ENCODE measurements at regions not wholly inside any gene's neighbourhood (a gene's known extent, or its start where the extent isn't known, plus 50 kb on each side); places are given as distances from the start of the nearest gene placed in this dataset.

DNA sequence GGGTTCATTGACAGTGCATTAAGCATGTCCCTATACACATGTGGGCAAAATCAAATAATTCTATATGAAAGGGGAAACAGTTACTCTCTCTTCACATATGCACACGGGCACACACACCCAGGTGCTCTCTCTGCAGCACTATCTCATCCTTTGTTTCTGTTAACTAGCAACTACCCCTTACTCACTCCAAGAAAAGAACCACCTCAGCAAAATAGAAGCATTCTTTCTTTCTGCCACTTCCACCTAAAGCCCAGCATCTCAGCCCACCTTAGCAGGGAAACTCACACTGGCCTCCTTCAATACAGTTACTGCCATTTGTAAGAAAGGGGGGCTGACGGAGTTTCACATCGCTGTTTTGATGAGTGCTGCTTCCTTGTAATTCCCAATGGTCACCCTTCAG, 216.3 kb upstream of the ID2 start:
- no peak for TF ChIP-seq POLR2AphosphoS5 (IDR thresholded peaks at IDR 0.05; ENCODE audit: low read depth, low read length)
- TF ChIP-seq TAF1 (IDR thresholded peaks at IDR 0.05; ENCODE audit: borderline replicate concordance, insufficient read depth, low read length), result no peak
- no peak for TF ChIP-seq FOXP2 (optimal IDR thresholded peaks at IDR 0.05; ENCODE audit: borderline replicate concordance, extremely low read depth, extremely low read length, insufficient read depth)
- no peak for TF ChIP-seq SIN3A (IDR thresholded peaks at IDR 0.05; ENCODE audit: borderline replicate concordance, insufficient read depth, low read length)
- TF ChIP-seq REST (IDR thresholded peaks at IDR 0.05; ENCODE audit: insufficient read depth in 1 of 2, low read depth in 2 of 2, low read length in 2 of 2), result no peak

DNA sequence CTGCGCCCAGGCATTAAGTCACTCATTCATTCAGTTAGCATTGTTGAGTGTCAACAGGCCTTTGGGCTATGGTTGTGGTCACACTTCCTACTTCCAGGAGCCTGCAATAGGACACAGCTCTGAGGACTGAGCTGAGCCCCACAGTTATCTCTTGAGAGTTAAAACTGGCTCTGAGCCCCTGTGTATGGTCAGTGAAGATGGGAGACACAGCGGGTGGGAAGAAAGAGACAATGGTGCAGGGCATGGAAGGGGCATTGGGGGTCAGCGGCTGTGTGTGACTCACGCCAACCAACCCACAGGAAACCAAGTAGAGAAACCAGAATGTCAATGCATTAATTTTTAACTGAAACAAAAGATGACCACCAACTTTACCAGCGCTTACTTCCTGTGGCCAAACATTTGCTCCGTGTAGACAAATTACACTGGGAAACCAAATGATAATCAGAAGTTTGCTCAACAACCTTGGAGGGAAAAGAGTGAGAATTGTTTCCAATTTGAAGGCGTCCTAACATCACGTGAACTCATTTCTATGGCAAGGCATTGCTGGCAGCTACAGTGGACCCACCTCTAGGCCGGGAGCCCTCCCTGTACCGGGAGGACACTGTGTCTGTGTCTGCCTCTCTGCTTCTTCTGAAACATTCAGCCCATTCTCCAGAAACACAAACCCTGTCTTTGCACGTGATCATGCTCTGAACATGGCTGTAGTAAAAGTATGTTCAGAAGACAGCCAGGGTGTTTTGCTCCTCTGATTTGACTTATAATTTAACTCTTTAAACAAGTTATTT, 212.0 kb upstream of the ID2 start:
- no peak for TF ChIP-seq REST (IDR thresholded peaks at IDR 0.05; ENCODE audit: insufficient read depth in 1 of 2, low read depth in 2 of 2, low read length in 2 of 2)
- TF ChIP-seq TAF1 (IDR thresholded peaks at IDR 0.05; ENCODE audit: borderline replicate concordance, insufficient read depth, low read length), result no peak
- TF ChIP-seq SIN3A (IDR thresholded peaks at IDR 0.05; ENCODE audit: borderline replicate concordance, insufficient read depth, low read length), result no peak

DNA sequence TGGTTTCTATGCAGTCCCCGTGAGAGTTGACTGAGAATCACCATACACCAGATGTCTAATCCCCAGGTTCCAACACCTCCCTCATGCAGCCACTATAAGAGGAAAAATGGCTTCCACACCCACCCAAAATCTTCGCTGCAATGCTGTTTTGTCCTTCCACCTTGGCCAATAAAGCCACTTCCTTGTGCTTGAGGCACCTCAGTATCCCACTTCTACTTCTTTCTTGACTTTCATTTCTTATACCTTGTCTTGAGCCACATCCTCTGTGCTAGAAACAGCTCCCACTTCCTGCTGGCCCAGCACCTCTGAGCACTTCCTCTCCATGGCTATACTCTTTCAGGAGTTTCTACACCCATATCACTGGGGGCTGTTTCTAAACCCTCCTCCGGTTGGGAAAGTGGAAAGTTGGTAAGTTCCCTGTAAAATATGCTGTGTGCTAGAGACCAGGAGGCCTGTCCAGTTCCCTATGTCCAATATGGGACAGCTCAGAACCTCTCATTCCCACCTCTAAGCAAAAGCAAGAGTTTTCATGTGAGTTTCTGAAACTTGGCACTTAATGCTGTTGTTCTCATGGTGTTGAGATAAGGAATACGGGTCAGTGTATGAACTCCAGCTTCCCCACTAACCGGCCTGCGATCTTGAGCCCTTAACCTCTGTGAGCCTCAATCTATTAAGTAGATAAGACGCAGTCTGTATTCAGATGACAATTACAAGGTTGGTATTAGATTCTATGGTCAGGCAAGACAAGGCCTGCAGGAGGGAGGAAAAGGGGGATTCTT, 209.1 kb upstream of the ID2 start:
- TF ChIP-seq TAF1 (IDR thresholded peaks at IDR 0.05; ENCODE audit: borderline replicate concordance, insufficient read depth, low read length), result no peak
- no peak for TF ChIP-seq FOXP2 (optimal IDR thresholded peaks at IDR 0.05; ENCODE audit: borderline replicate concordance, extremely low read depth, extremely low read length, insufficient read depth)
- TF ChIP-seq POLR2AphosphoS5 (IDR thresholded peaks at IDR 0.05; ENCODE audit: low read depth, low read length), result no peak
- no peak for TF ChIP-seq SIN3A (IDR thresholded peaks at IDR 0.05; ENCODE audit: borderline replicate concordance, insufficient read depth, low read length)
- no peak for TF ChIP-seq REST (IDR thresholded peaks at IDR 0.05; ENCODE audit: insufficient read depth in 1 of 2, low read depth in 2 of 2, low read length in 2 of 2)

DNA sequence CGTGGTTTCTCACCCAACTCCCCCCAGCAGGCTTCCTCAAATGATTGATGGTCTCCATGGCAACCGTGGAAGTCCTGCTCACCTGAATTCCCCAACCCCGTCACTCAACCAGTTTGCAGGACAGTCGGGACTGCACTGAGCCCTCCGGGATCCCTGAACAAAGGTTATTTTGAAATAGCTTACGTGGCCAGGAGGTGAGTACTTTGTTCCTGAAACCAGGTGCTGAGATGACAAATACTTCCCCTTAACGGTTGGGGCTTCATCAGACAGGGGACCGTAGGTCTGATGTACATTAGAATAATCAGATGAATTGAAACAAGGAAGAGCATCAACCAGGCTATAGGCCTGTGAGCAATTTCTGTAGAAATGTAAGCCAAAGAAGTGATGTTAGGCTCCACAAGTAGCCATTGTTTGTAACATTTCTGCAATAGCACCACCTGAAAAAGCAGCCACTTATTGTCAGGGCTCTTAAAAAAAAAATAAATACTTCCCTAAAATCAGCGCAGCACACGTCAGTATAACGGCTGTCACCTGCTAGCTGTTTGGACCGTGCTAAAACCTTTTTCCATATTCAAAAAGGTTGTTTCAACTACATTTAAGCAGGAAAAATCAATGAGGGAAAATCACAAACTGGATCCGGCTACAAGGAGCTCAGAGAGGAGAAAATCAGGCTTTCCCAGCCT, 206.4 kb upstream of the ID2 start:
- TF ChIP-seq REST (IDR thresholded peaks at IDR 0.05; ENCODE audit: insufficient read depth in 1 of 2, low read depth in 2 of 2, low read length in 2 of 2), result no peak
- no peak for TF ChIP-seq FOXP2 (optimal IDR thresholded peaks at IDR 0.05; ENCODE audit: borderline replicate concordance, extremely low read depth, extremely low read length, insufficient read depth)
- no peak for TF ChIP-seq POLR2AphosphoS5 (IDR thresholded peaks at IDR 0.05; ENCODE audit: low read depth, low read length)
- TF ChIP-seq SIN3A (IDR thresholded peaks at IDR 0.05; ENCODE audit: borderline replicate concordance, insufficient read depth, low read length), result no peak
